Mesothelial cell of epicardium (in vitro differentiated cells): ENCODE measurements at regions not wholly inside any gene's neighbourhood (a gene's known extent, or its start where the extent isn't known, plus 50 kb on each side); places are given as distances from the start of the nearest gene placed in this dataset.

Experiments
- DNase-seq, 2 experiments: peaks; one replicate each; pipeline ENCODE4 v3.0.0; 2021; ENCODE audit warnings: low spot score in 2 of 2; ENCODE audit not compliant: unreplicated experiment in 2 of 2
- H3K27ac Mint-ChIP-seq: 2 replicates; pipeline ENCODE4 v1.8.0; 2021; ENCODE audit warnings: mixed read lengths
- H3K27me3 Mint-ChIP-seq: 2 replicates; pipeline ENCODE4 v1.8.0; 2021; ENCODE audit warnings: low read depth, mixed read lengths
- H3K36me3 Mint-ChIP-seq: 2 replicates; pipeline ENCODE4 v1.8.0; 2021; ENCODE audit warnings: mixed read lengths
- H3K4me1 Mint-ChIP-seq: 2 replicates; pipeline ENCODE4 v1.8.0; 2021; ENCODE audit warnings: mixed read lengths
- H3K4me3 Mint-ChIP-seq: 2 replicates; pipeline ENCODE4 v1.8.0; 2021; ENCODE audit warnings: mild to moderate bottlenecking, moderate library complexity, mixed read lengths
- H3K9me3 Mint-ChIP-seq: 2 replicates; pipeline ENCODE4 v1.8.0; 2021; ENCODE audit warnings: mixed read lengths
- TF ChIP-seq, protein P1 (sequence below): fragments of 200-600 bp; sonication (generic); IDR thresholded peaks from one replicate; pipeline ENCODE4 v1.5.0; 2021; ENCODE audit warnings: antibody characterized with exemption; ENCODE audit not compliant: unreplicated experiment

DNA sequence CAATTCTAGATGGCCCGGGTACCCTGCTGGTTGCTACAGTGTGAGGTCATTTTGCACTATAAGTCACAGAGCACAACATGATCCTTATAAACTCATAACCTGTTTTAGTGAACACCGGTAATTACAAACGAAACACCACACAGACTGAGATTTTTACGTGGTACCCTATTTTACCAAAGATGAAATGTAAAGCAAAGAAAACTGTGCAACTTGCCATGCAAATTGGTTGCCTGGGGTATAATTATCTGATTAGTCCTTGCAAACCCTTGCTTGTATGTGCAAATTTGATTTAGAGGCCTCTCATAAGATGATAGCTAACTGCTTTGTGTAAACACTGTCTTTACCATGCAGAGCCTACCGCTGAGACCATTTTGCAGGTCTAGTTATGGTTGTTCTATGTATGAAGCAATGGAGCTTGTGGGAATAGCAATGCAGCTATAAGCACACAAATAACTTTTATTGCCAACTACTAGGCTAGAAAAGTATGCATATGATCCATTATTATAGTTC is 372.1 kb upstream of the FAR2 start:
- Mint-ChIP-seq H3K9me3 (no peaks in the 10 kb centered on the region), H3K4me1 (peaks cover 13% of the 10 kb centered on the region), H3K27me3 (no peaks in the 10 kb centered on the region), H3K4me3 (no peak overlapping the region), H3K36me3 (no peaks in the 10 kb centered on the region), H3K27ac (no peak overlapping the region)
- TF ChIP-seq, protein P1, sequence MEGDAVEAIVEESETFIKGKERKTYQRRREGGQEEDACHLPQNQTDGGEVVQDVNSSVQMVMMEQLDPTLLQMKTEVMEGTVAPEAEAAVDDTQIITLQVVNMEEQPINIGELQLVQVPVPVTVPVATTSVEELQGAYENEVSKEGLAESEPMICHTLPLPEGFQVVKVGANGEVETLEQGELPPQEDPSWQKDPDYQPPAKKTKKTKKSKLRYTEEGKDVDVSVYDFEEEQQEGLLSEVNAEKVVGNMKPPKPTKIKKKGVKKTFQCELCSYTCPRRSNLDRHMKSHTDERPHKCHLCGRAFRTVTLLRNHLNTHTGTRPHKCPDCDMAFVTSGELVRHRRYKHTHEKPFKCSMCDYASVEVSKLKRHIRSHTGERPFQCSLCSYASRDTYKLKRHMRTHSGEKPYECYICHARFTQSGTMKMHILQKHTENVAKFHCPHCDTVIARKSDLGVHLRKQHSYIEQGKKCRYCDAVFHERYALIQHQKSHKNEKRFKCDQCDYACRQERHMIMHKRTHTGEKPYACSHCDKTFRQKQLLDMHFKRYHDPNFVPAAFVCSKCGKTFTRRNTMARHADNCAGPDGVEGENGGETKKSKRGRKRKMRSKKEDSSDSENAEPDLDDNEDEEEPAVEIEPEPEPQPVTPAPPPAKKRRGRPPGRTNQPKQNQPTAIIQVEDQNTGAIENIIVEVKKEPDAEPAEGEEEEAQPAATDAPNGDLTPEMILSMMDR: no peak
- DNase-seq: no peak

GRCh38 chr12:28777603-28778365 is 371.3 kb upstream of the FAR2 start:
- Mint-ChIP-seq H3K4me3 (no peak overlapping the region), H3K4me1 (peaks cover 13% of the 10 kb centered on the region), H3K36me3 (no peaks in the 10 kb centered on the region), H3K9me3 (no peaks in the 10 kb centered on the region), H3K27me3 (no peaks in the 10 kb centered on the region), H3K27ac (no peak overlapping the region)
- DNase-seq: no peak
- TF ChIP-seq, protein P1: no peak

- H3K9me3 Mint-ChIP-seq: no peaks in the 10 kb centered on the region
- H3K36me3 Mint-ChIP-seq: no peaks in the 10 kb centered on the region
- no peak for DNase-seq
- TF ChIP-seq, protein P1: no peak
- H3K4me3 Mint-ChIP-seq: no peak overlapping the region
- peaks cover 13% of the 10 kb centered on the region for H3K4me1 Mint-ChIP-seq
- no peaks in the 10 kb centered on the region for H3K27me3 Mint-ChIP-seq
- no peak overlapping the region for H3K27ac Mint-ChIP-seq
Measured at GRCh38 chr12:28780096-28780495, 369.0 kb upstream of the FAR2 start.

GRCh38 chr12:28780960-28781359 is 368.1 kb upstream of the FAR2 start:
- no peak overlapping the region for H3K27ac Mint-ChIP-seq
- H3K36me3 Mint-ChIP-seq: no peaks in the 10 kb centered on the region
- no peaks in the 10 kb centered on the region for H3K27me3 Mint-ChIP-seq
- TF ChIP-seq, protein P1: no peak
- no peaks in the 10 kb centered on the region for H3K9me3 Mint-ChIP-seq
- H3K4me1 Mint-ChIP-seq: peaks cover 13% of the 10 kb centered on the region
- no peak overlapping the region for H3K4me3 Mint-ChIP-seq
- no peak for DNase-seq

GRCh38 chr12:28781671-28782652 is 367.1 kb upstream of the FAR2 start:
- Mint-ChIP-seq H3K4me1 (peaks cover 6% of the 10 kb centered on the region), H3K27me3 (no peaks in the 10 kb centered on the region), H3K36me3 (no peaks in the 10 kb centered on the region), H3K9me3 (peaks cover 1% of the 10 kb centered on the region), H3K27ac (no peak overlapping the region), H3K4me3 (no peak overlapping the region)
- DNase-seq: no peak
- TF ChIP-seq, protein P1: no peak
